HepG2 (cell line): ENCODE measurements at regions not wholly inside any gene's neighbourhood (a gene's known extent, or its start where the extent isn't known, plus 50 kb on each side); places are given as distances from the start of the nearest gene placed in this dataset.

ENCODE experiments used
- EP300 ChIP-seq, 3 experiments: sonication (generic) in 1 of 3; formaldehyde crosslinking in 1 of 3; IDR thresholded peaks; 2 replicates each; pipeline versions ENCODE4 v1.5.1 to v1.6.1; 2011 to 2020; ENCODE audit warnings: low read depth in 2 of 3, low read length in 2 of 3, borderline replicate concordance in 1 of 3, improper control_type of control experiment in 1 of 3, mild to moderate bottlenecking in 1 of 3, missing genetic modification reagents in 1 of 3, moderate library complexity in 1 of 3
- JUND ChIP-seq: sonication (generic); formaldehyde crosslinking; IDR thresholded peaks from 2 replicates; pipeline ENCODE4 v1.8.0; 2022; ENCODE audit warnings: mild to moderate bottlenecking, missing genetic modification reagents
- SMARCE1 ChIP-seq: fragments of 450-650 bp; IDR thresholded peaks from 2 replicates; pipeline ENCODE4 v1.6.1; 2017; ENCODE audit warnings: borderline replicate concordance
- TGIF2 ChIP-seq: IDR thresholded peaks from 2 replicates; pipeline ENCODE4 v1.6.1; 2016; ENCODE audit warnings: control low read depth, missing compliant biosample characterization
- ZFX ChIP-seq: sonication (generic); formaldehyde crosslinking; IDR thresholded peaks from 2 replicates; pipeline ENCODE4 v1.4.0; 2020; ENCODE audit warnings: mild to moderate bottlenecking, low read depth, missing genetic modification reagents, moderate library complexity
- TF ChIP-seq, protein P1 (sequence below): sonication (generic); formaldehyde crosslinking; IDR thresholded peaks from 2 replicates; pipeline ENCODE4 v1.5.0; 2020; ENCODE audit warnings: mild to moderate bottlenecking, missing genetic modification reagents
- TF ChIP-seq, protein P2 (sequence below): sonication (generic); formaldehyde crosslinking; IDR thresholded peaks from 2 replicates; pipeline ENCODE4 v1.5.0; 2020; ENCODE audit warnings: mild to moderate bottlenecking, missing genetic modification reagents, moderate library complexity

DNA sequence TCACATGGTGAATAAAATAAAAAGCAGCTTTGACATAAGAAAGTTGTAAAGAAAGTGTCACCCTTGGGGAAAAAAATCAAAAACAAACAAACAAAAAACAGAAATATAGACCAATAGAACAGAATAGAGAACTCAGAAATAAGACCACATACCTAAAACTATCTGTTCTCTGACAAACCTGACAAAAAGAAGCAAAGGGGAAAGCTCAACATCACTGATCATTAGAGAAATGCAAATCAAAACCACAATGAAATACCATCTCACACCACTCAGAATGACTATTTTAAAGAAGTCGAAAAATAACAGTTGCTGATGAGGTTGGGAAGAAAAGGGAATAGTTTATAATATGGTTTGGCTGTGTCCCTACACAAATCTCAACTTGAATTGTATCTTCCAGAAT is 159.1 kb downstream of the TINAG start:
- TF ChIP-seq TGIF2, result no peak
- no peak for TF ChIP-seq EP300 (IDR thresholded peaks at IDR 0.05; ENCODE audit: low read depth in 2 of 2, low read length in 2 of 2)
- TF ChIP-seq EP300 (CRISPR knock-in tag; IDR thresholded peaks at IDR 0.05; ENCODE audit: borderline replicate concordance), result no peak
- TF ChIP-seq JUND, result no peak
- no peak for TF ChIP-seq SMARCE1
- TF ChIP-seq, protein P1, sequence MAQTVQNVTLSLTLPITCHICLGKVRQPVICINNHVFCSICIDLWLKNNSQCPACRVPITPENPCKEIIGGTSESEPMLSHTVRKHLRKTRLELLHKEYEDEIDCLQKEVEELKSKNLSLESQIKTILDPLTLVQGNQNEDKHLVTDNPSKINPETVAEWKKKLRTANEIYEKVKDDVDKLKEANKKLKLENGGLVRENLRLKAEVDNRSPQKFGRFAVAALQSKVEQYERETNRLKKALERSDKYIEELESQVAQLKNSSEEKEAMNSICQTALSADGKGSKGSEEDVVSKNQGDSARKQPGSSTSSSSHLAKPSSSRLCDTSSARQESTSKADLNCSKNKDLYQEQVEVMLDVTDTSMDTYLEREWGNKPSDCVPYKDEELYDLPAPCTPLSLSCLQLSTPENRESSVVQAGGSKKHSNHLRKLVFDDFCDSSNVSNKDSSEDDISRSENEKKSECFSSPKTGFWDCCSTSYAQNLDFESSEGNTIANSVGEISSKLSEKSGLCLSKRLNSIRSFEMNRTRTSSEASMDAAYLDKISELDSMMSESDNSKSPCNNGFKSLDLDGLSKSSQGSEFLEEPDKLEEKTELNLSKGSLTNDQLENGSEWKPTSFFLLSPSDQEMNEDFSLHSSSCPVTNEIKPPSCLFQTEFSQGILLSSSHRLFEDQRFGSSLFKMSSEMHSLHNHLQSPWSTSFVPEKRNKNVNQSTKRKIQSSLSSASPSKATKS (CRISPR knock-in tag), result no peak
- TF ChIP-seq ZFX, result no peak
- TF ChIP-seq, protein P2, sequence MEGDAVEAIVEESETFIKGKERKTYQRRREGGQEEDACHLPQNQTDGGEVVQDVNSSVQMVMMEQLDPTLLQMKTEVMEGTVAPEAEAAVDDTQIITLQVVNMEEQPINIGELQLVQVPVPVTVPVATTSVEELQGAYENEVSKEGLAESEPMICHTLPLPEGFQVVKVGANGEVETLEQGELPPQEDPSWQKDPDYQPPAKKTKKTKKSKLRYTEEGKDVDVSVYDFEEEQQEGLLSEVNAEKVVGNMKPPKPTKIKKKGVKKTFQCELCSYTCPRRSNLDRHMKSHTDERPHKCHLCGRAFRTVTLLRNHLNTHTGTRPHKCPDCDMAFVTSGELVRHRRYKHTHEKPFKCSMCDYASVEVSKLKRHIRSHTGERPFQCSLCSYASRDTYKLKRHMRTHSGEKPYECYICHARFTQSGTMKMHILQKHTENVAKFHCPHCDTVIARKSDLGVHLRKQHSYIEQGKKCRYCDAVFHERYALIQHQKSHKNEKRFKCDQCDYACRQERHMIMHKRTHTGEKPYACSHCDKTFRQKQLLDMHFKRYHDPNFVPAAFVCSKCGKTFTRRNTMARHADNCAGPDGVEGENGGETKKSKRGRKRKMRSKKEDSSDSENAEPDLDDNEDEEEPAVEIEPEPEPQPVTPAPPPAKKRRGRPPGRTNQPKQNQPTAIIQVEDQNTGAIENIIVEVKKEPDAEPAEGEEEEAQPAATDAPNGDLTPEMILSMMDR (CRISPR knock-in tag), result no peak
